Natural killer cell (primary cell): ENCODE measurements at regions not wholly inside any gene's neighbourhood (a gene's known extent, or its start where the extent isn't known, plus 50 kb on each side); places are given as distances from the start of the nearest gene placed in this dataset.
"Not testable (repeated sequence)": the region's sequence is repeated elsewhere in the genome, so short reads cannot be mapped to it uniquely, and the experiment has no call there.

ENCODE experiments used
- ATAC-seq, 3 donors: fragments of 150-1000 bp in 2 of 3; fragments of 200-7000 bp in 1 of 3; cut with Tn5 transposase; 1 replicate in 1 of 3; 2 replicates in 2 of 3; pipeline ENCODE4 v1.10.0; 2021; ENCODE audit warnings: mild to moderate bottlenecking in 2 of 3, moderate library complexity in 2 of 3
- DNase-seq, 2 donors: peaks; one replicate each; pipeline versions ENCODE4 v3.0.0 to v3.0.0-alpha.2; 2013 to 2021; ENCODE audit warnings: mixed read lengths in 1 of 2
- H3K27ac ChIP-seq: one replicate; pipeline ENCODE4 v1.5.1; 2013; ENCODE audit warnings: mild to moderate bottlenecking, low read length
- H3K27me3 ChIP-seq: one replicate; pipeline ENCODE4 v1.6.1; 2013; ENCODE audit warnings: low read length; ENCODE audit not compliant: control insufficient read depth, insufficient read depth
- H3K36me3 ChIP-seq: one replicate; pipeline ENCODE4 v1.6.1; 2013; ENCODE audit warnings: low read length; ENCODE audit not compliant: control insufficient read depth, insufficient read depth
- H3K4me1 ChIP-seq: one replicate; pipeline ENCODE4 v1.6.1; 2013; ENCODE audit warnings: low read length; ENCODE audit not compliant: control insufficient read depth, insufficient read depth
- H3K4me3 ChIP-seq: one replicate; pipeline ENCODE4 v1.5.1; 2013; ENCODE audit warnings: low read length
- H3K9me3 ChIP-seq: one replicate; pipeline ENCODE4 v1.6.1; 2013; ENCODE audit warnings: low read length; ENCODE audit not compliant: control insufficient read depth, insufficient read depth
- H3K27ac Mint-ChIP-seq, 2 donors: one replicate each; pipeline ENCODE4 v1.8.0; 2022; ENCODE audit warnings: mild to moderate bottlenecking in 2 of 2, mixed read lengths in 2 of 2, moderate library complexity in 1 of 2
- H3K27me3 Mint-ChIP-seq, 2 donors: one replicate each; pipeline ENCODE4 v1.8.0; 2022; ENCODE audit warnings: low read depth in 2 of 2, mixed read lengths in 2 of 2
- H3K36me3 Mint-ChIP-seq: one replicate; pipeline ENCODE4 v1.8.0; 2022; ENCODE audit warnings: mixed read lengths
- H3K4me1 Mint-ChIP-seq, 2 donors: one replicate each; pipeline ENCODE4 v1.8.0; 2022; ENCODE audit warnings: mixed read lengths in 2 of 2
- H3K4me3 Mint-ChIP-seq: one replicate; pipeline ENCODE4 v1.8.0; 2022; ENCODE audit warnings: mild to moderate bottlenecking, moderate library complexity, mixed read lengths
- H3K9me3 Mint-ChIP-seq, 2 donors: one replicate each; pipeline ENCODE4 v1.8.0; 2022; ENCODE audit warnings: mixed read lengths in 2 of 2
- WGBS: methylation state at CpG from one replicate; pipeline ENCODE4 v1.1.7; 2013; ENCODE audit warnings: missing lambda C conversion rate; ENCODE audit not compliant: insufficient coverage; 5-methylcytosine and 5-hydroxymethylcytosine counted together
- intact Hi-C: fragments of 100-400 bp; cut with micrococcal nuclease; formaldehyde crosslinking; loops from one replicate; pipeline ENCODE4 v1.14.2; 2022
- TF ChIP-seq, protein P1 (sequence below): fragments of 200-600 bp; IDR thresholded peaks from one replicate; pipeline ENCODE4 v1.8.0; 2022; ENCODE audit warnings: antibody characterized with exemption

DNA sequence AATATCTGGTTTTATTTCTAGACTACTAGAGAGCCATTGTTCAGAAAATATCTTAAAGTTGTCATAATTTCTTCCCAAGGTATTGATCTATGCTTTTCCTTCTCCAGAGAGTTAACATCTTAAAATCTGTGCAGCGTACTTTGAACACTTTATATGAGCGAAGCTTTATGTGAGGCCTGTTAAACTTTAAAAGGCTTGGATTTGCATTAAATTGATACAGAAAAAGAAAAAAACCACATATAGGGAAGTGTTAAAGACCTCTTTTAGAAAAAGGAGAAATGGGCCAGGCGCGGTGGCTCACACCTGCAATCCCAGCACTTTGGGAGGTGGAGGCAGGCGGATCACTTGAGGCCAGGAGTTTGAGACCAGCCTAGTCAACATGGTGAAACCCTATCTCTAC, 59.2 kb upstream of the MORC3 start:
- Mint-ChIP-seq H3K27ac (peak overlapping the region; percentile 90 to 94), H3K36me3 (peaks cover 7% of the 10 kb centered on the region), H3K4me3 (peak overlapping the region; percentile 80), H3K27me3 (no peaks in the 10 kb centered on the region), H3K4me1 (peaks cover 13 to 16% of the 10 kb centered on the region in 2 donors), H3K9me3 (no peaks in the 10 kb centered on the region)
- peak overlapping the region; percentile 43 for H3K4me3 ChIP-seq
- H3K4me1 ChIP-seq, result peaks cover 11% of the 10 kb centered on the region
- H3K9me3 ChIP-seq, result no peaks in the 10 kb centered on the region
- DNase-seq, result no peak
- TF ChIP-seq, protein P1, sequence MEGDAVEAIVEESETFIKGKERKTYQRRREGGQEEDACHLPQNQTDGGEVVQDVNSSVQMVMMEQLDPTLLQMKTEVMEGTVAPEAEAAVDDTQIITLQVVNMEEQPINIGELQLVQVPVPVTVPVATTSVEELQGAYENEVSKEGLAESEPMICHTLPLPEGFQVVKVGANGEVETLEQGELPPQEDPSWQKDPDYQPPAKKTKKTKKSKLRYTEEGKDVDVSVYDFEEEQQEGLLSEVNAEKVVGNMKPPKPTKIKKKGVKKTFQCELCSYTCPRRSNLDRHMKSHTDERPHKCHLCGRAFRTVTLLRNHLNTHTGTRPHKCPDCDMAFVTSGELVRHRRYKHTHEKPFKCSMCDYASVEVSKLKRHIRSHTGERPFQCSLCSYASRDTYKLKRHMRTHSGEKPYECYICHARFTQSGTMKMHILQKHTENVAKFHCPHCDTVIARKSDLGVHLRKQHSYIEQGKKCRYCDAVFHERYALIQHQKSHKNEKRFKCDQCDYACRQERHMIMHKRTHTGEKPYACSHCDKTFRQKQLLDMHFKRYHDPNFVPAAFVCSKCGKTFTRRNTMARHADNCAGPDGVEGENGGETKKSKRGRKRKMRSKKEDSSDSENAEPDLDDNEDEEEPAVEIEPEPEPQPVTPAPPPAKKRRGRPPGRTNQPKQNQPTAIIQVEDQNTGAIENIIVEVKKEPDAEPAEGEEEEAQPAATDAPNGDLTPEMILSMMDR, result peak; percentile 9
- H3K27ac ChIP-seq, result peak overlapping the region; percentile 83
- intact Hi-C loops, result loop anchor here (1.0 to 2.0 kb wide), 2 partner anchors 60 to 70 kb away; partner anchors contain the start of gene MORC3
- no peak for ATAC-seq
- WGBS, result 67% methylated on average over 5 of the region's 5 CpGs
- no peaks in the 10 kb centered on the region for H3K27me3 ChIP-seq
- peaks cover 17% of the 10 kb centered on the region for H3K36me3 ChIP-seq

DNA sequence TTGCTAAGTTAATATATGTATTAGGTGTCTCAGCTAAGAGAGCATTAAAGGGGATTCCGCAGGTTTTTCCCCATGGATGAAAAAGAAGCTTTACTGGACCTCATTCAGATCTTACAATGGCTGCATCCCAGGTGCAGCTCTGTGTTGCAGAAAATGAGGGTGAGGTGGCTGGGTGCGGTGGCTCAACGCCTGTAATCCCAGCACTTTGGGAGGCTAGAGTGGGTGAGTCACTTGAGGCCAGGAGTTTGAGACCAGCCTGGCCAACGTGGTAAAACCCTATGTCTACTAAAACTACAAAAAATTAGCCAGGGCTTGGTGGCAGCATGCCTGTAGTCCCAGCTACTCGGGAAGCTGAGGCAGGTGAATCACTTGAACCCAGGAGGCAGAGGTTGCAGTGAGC, 58.5 kb upstream of the MORC3 start:
- no peak overlapping the region for H3K4me3 Mint-ChIP-seq
- H3K4me1 ChIP-seq, result peaks cover 11% of the 10 kb centered on the region
- no peak overlapping the region for H3K27ac ChIP-seq
- no peaks in the 10 kb centered on the region for H3K27me3 ChIP-seq
- no peaks in the 10 kb centered on the region for H3K27me3 Mint-ChIP-seq
- DNase-seq, result no peak
- H3K9me3 ChIP-seq, result no peaks in the 10 kb centered on the region
- 93% methylated on average over 5 of the region's 5 CpGs for WGBS
- H3K4me3 ChIP-seq, result no peak overlapping the region
- H3K27ac Mint-ChIP-seq, result no peak overlapping the region
- intact Hi-C loops, result loop anchor here (2.0 kb wide), 1 partner anchor 59 kb away; the partner anchor contains the start of gene MORC3
- H3K36me3 Mint-ChIP-seq, result peaks cover 5% of the 10 kb centered on the region
- TF ChIP-seq, protein P1, result no peak
- H3K4me1 Mint-ChIP-seq, result peaks cover 13 to 16% of the 10 kb centered on the region in 2 donors
- H3K9me3 Mint-ChIP-seq, result no peaks in the 10 kb centered on the region
- no peak for ATAC-seq
- peaks cover 19% of the 10 kb centered on the region for H3K36me3 ChIP-seq

DNA sequence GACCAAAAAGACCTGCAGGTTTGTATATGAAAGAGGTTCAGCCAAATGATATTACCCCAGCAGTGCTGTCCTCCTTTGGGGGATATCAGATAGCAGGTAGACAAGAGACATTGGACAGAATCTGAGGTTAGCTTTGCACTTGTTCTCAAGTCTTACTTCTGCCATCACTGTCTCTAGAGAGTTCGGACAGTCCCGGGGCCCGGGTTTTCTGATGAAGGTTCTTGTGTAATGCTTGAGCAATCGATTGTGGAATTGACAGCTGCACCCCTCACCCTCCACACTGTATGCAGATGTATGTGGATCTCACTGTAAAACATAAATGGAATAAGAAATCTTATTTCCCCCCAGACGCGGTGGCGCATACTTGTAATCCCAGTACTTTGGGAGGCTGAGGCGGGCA, 56.2 kb upstream of the MORC3 start:
- TF ChIP-seq, protein P1, result no peak
- peaks cover 13 to 16% of the 10 kb centered on the region in 2 donors for H3K4me1 Mint-ChIP-seq
- H3K4me3 ChIP-seq, result no peak overlapping the region
- H3K4me1 ChIP-seq, result peaks cover 11% of the 10 kb centered on the region
- H3K36me3 Mint-ChIP-seq, result no peaks in the 10 kb centered on the region
- DNase-seq, result no peak
- H3K27ac Mint-ChIP-seq, result no peak overlapping the region
- no peak overlapping the region for H3K4me3 Mint-ChIP-seq
- no peaks in the 10 kb centered on the region for H3K9me3 Mint-ChIP-seq
- no peak for ATAC-seq
- 66% methylated on average over 7 of the region's 8 CpGs for WGBS
- no peak overlapping the region for H3K27ac ChIP-seq
- H3K36me3 ChIP-seq, result peaks cover 20% of the 10 kb centered on the region
- intact Hi-C loops, result no loop called here
- H3K27me3 ChIP-seq, result no peaks in the 10 kb centered on the region
- H3K9me3 ChIP-seq, result no peaks in the 10 kb centered on the region
- H3K27me3 Mint-ChIP-seq, result no peaks in the 10 kb centered on the region

DNA sequence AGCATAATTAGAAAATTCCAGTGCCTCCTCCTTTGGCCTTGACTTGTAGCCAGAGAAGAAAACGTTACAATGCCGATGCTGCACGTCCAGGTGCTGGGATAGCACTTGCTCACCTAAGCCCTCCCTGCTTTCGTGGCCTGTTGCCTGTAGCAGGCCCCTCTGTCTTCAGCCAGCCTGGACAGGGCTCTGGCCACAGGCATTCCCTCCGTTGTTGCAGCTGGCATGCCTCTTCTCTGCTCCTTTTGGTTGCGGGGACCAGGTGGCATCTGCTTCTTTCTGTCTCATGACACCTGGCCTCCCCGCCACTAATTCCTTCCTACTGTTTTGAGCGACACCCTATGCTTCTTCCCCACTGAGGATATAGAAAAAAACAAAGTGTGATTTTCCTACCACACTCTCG, 54.6 kb upstream of the MORC3 start:
- DNase-seq (no peak), ATAC-seq (no peak)
- Histone ChIP-seq H3K4me3 (no peak overlapping the region), H3K27ac (no peak overlapping the region), H3K36me3 (peaks cover 23% of the 10 kb centered on the region), H3K4me1 (no peaks in the 10 kb centered on the region), H3K27me3 (no peaks in the 10 kb centered on the region), H3K9me3 (no peaks in the 10 kb centered on the region)
- intact Hi-C loops, result no loop called here
- Mint-ChIP-seq H3K27me3 (no peaks in the 10 kb centered on the region), H3K36me3 (no peaks in the 10 kb centered on the region), H3K9me3 (no peaks in the 10 kb centered on the region), H3K4me1 (peaks cover 5 to 8% of the 10 kb centered on the region in 2 donors), H3K4me3 (no peak overlapping the region), H3K27ac (no peak overlapping the region)
- TF ChIP-seq, protein P1, result no peak
- WGBS, result 85% methylated on average over 9 of the region's 9 CpGs

DNA sequence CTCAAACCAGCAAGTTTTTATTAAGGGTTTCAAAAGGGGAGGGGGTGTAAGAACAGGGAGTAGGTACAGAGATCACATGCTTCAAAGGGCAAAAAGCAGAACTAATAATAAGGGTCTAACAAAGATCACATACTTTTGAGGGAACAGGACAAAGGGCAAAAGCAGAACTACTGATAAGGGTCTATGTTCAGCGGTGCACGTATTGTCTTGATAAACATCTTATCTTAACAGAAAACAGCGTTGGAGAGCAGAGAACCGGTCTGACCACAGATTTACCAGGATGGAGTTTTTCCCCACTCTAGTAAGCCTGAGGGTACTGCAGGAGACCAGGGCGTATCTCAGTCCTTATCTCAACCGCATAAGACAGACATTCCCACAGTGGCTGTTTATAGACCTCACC, 52.2 kb upstream of the MORC3 start:
- intact Hi-C loops, DNase-seq, H3K4me1 ChIP-seq, H3K27me3 ChIP-seq, H3K4me3 ChIP-seq, H3K27ac Mint-ChIP-seq, H3K9me3 Mint-ChIP-seq, H3K4me3 Mint-ChIP-seq, ATAC-seq, H3K4me1 Mint-ChIP-seq, H3K27ac ChIP-seq, H3K36me3 Mint-ChIP-seq, H3K9me3 ChIP-seq, H3K27me3 Mint-ChIP-seq: not testable (repeated sequence)
- 83% methylated on average over 5 of the region's 6 CpGs for WGBS
- peaks cover 25% of the 10 kb centered on the region for H3K36me3 ChIP-seq
